WERI-Rb-1 (cell line): ENCODE measurements at regions not wholly inside any gene's neighbourhood (a gene's known extent, or its start where the extent isn't known, plus 50 kb on each side); places are given as distances from the start of the nearest gene placed in this dataset.

Experiments used
- DNase-seq: peaks from one replicate; pipeline ENCODE4 v3.0.0-alpha.2; 2020
- H3K27ac ChIP-seq: fragments of 250-450 bp; sonication (Bioruptor Pico); 2 replicates; pipeline ENCODE4 v1.5.1; 2020; ENCODE audit warnings: mild to moderate bottlenecking, moderate library complexity
- H3K27me3 ChIP-seq: fragments of 250-450 bp; sonication (Bioruptor Pico); 2 replicates; pipeline ENCODE4 v1.5.1; 2021; ENCODE audit warnings: mild to moderate bottlenecking, low read depth, moderate library complexity; ENCODE audit not compliant: insufficient read depth, severe bottlenecking
- H3K36me3 ChIP-seq: fragments of 250-450 bp; sonication (Bioruptor Pico); 2 replicates; pipeline ENCODE4 v1.5.1; 2020; ENCODE audit warnings: mild to moderate bottlenecking, moderate library complexity
- H3K4me3 ChIP-seq: 2 replicates; pipeline ENCODE4 v1.5.1; 2011; ENCODE audit warnings: low read depth, mild to moderate bottlenecking, control low read depth, low read length
- H3K9me3 ChIP-seq: fragments of 250-450 bp; sonication (Bioruptor Pico); 2 replicates; pipeline ENCODE4 v1.5.1; 2021; ENCODE audit warnings: mild to moderate bottlenecking, moderate library complexity; ENCODE audit not compliant: severe bottlenecking
- CTCF ChIP-seq: IDR thresholded peaks from 2 replicates; pipeline ENCODE4 v1.5.1; 2011; ENCODE audit warnings: low read depth, mild to moderate bottlenecking, control low read depth, inconsistent platforms, low read length

GRCh38 chrX:15114743-15115566, 154.9 kb downstream of the ASB9 start:
- no peak overlapping the region for H3K4me3 ChIP-seq
- no peak for TF ChIP-seq CTCF

DNA sequence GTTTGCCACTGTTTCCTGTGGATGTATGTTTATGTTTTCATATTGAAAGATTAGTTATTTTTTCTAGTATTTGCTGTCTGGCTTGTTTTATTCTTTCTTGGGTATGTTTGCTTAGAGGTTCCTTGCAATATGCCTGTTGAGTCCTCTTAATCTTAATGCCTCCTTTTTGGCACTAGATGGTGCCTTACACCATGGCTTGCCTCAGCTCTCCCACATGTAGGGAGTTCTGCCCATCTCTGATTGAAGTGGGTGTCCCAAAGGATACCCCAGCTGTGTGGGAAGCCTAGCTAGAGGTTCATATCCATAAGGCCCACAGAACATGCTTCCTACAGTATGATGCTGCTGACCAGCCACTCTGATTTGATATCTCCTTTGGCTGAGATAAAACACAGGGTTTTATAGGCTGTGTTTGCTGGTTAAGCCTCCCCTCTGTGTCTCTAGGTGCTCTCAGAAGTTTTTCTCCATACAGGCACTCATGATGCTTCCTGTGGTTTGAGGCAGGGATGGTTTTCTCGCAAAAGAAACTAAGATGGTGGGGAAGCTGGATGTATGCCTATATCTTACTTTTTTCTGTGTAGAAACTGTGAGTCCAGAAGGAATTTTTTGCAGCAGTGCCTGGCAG, 162.4 kb downstream of the ASB9 start:
- Histone ChIP-seq H3K27ac (no peak overlapping the region), H3K9me3 (peaks cover 3% of the 10 kb centered on the region), H3K4me3 (no peak overlapping the region), H3K36me3 (no peaks in the 10 kb centered on the region), H3K27me3 (peaks cover 33% of the 10 kb centered on the region)
- no peak for DNase-seq
- no peak for TF ChIP-seq CTCF

More at GRCh38 chrX:15114743-15115566, 154.9 kb downstream of the ASB9 start:
- H3K27me3 ChIP-seq: peaks cover 36% of the 10 kb centered on the region
- DNase-seq: no peak
- no peaks in the 10 kb centered on the region for H3K36me3 ChIP-seq
- H3K9me3 ChIP-seq: no peaks in the 10 kb centered on the region
- H3K27ac ChIP-seq: no peak overlapping the region

- no peak overlapping the region for H3K27ac ChIP-seq
- no peaks in the 10 kb centered on the region for H3K9me3 ChIP-seq
- H3K27me3 ChIP-seq: peaks cover 24% of the 10 kb centered on the region
- DNase-seq: no peak
- no peaks in the 10 kb centered on the region for H3K36me3 ChIP-seq
- TF ChIP-seq CTCF: no peak
- no peak overlapping the region for H3K4me3 ChIP-seq
Measured at GRCh38 chrX:15098505-15098904, 171.4 kb downstream of the ASB9 start.

DNA sequence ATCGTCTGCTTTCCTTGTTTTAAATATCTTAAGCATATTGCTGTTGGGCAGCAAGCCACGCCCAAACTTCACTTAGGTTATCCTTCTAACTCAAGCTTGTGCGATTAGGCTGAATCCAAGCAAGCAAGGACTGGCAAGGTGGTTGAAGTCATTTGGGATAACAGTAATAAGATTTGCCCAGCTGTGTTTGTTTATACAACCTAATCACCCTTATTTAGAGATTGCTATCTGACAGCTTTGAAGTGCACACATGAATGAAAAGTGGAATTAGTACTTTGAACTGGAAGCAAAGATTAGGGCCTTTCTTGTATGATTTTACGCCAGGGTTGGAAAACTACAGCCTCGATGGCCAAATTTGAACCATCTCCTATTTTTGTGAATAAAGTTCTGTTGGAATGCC, 182.1 kb downstream of the ASB9 start:
- no peak overlapping the region for H3K4me3 ChIP-seq
- H3K27ac ChIP-seq: no peak overlapping the region
- DNase-seq: no peak
- no peak for TF ChIP-seq CTCF
- no peaks in the 10 kb centered on the region for H3K36me3 ChIP-seq
- peaks cover 12% of the 10 kb centered on the region for H3K27me3 ChIP-seq
- H3K9me3 ChIP-seq: no peaks in the 10 kb centered on the region

- peaks cover 32% of the 10 kb centered on the region for H3K27me3 ChIP-seq
- H3K4me3 ChIP-seq: no peak overlapping the region
- no peaks in the 10 kb centered on the region for H3K9me3 ChIP-seq
- H3K27ac ChIP-seq: no peak overlapping the region
- DNase-seq: no peak
- TF ChIP-seq CTCF: no peak
- H3K36me3 ChIP-seq: no peaks in the 10 kb centered on the region
Measured at GRCh38 chrX:15073313-15073712, 196.6 kb downstream of the ASB9 start.
